DND-41 (cell line): ENCODE measurements at regions not wholly inside any gene's neighbourhood (a gene's known extent, or its start where the extent isn't known, plus 50 kb on each side); places are given as distances from the start of the nearest gene placed in this dataset.

Experiments used
- ATAC-seq: fragments of 200-7000 bp; cut with Tn5 transposase; 3 replicates; pipeline ENCODE4 v1.9.1; 2021; ENCODE audit warnings: low read depth; ENCODE audit not compliant: insufficient read depth
- DNase-seq: peaks from one replicate; pipeline ENCODE4 v3.0.0-alpha.2; 2020
- H2AFZ ChIP-seq: 2 replicates; pipeline ENCODE4 v1.6.0; 2012; ENCODE audit warnings: low read depth, low read length
- H3K27ac ChIP-seq: 2 replicates; pipeline ENCODE4 v1.5.1; 2012; ENCODE audit warnings: low read length, inconsistent platforms
- H3K27me3 ChIP-seq: fragments of 200-600 bp; sonication (generic); 2 replicates; pipeline ENCODE4 v1.6.0; 2012; ENCODE audit warnings: low read length, mild to moderate bottlenecking, inconsistent platforms; ENCODE audit not compliant: insufficient read depth, poor library complexity
- H3K36me3 ChIP-seq: 2 replicates; pipeline ENCODE4 v1.5.1; 2012; ENCODE audit warnings: low read length, inconsistent platforms; ENCODE audit not compliant: insufficient read depth
- H3K4me1 ChIP-seq: 2 replicates; pipeline ENCODE4 v1.5.1; 2012; ENCODE audit warnings: mild to moderate bottlenecking, low read length; ENCODE audit not compliant: insufficient read depth
- H3K4me2 ChIP-seq: 2 replicates; pipeline ENCODE4 v1.6.0; 2012; ENCODE audit warnings: mild to moderate bottlenecking, moderate library complexity, low read length, inconsistent platforms; ENCODE audit not compliant: insufficient read depth
- H3K4me3 ChIP-seq, 2 experiments: fragments of 200-600 bp in 1 of 2; shearing (Covaris generic) in 1 of 2; 2 replicates each; pipeline ENCODE4 v1.5.1; 2012 to 2016; ENCODE audit warnings: inconsistent platforms in 2 of 2, low read length in 2 of 2, mild to moderate bottlenecking in 2 of 2, low read depth in 1 of 2, moderate library complexity in 1 of 2
- H3K79me2 ChIP-seq: 2 replicates; pipeline ENCODE4 v1.6.0; 2012; ENCODE audit warnings: low read length, inconsistent platforms; ENCODE audit not compliant: insufficient read depth
- H3K9ac ChIP-seq: 2 replicates; pipeline ENCODE4 v1.6.0; 2012; ENCODE audit warnings: low read depth, mild to moderate bottlenecking, inconsistent platforms, low read length, moderate library complexity
- H3K9me3 ChIP-seq: 2 replicates; pipeline ENCODE4 v1.5.1; 2012; ENCODE audit warnings: low read length, moderate library complexity, mild to moderate bottlenecking, inconsistent platforms; ENCODE audit not compliant: insufficient read depth, severe bottlenecking
- H4K20me1 ChIP-seq: 2 replicates; pipeline ENCODE4 v1.6.0; 2012; ENCODE audit warnings: low read length; ENCODE audit not compliant: insufficient read depth
- CTCF ChIP-seq: IDR thresholded peaks from 2 replicates; pipeline ENCODE4 v1.5.1; 2012; ENCODE audit warnings: borderline replicate concordance, low read length, moderate library complexity, mild to moderate bottlenecking; ENCODE audit not compliant: poor library complexity, severe bottlenecking; ENCODE audit errors: extremely low read depth
- EZH2 ChIP-seq: IDR thresholded peaks from 3 replicates; pipeline ENCODE4 v1.6.1; 2012; ENCODE audit warnings: borderline replicate concordance, low read depth, mild to moderate bottlenecking, moderate library complexity, low read length, inconsistent platforms; ENCODE audit not compliant: severe bottlenecking

DNA sequence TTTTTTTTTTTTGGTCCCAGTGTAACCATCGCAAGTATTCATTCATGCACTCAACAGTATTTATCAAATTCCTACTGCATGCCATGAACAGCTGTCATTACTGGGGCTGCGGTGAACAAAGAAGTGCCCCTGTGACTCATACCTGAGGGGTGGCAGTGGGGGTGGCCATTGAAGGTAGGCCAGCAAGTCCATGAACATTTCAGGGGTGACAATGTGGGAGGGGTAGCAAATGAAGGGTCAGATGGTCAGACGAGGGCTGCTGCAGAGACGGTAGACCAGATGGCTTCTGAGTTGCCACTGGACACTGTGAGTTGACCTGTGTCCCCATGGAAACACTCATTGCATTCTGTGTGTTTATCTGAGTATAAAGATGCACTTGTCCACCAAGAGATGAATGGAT is 92.5 kb upstream of the PITRM1 start:
- Histone ChIP-seq H3K4me1 (no peaks in the 10 kb centered on the region), H3K4me3 (no peak overlapping the region), H3K27ac (no peak overlapping the region), H4K20me1 (no peaks in the 10 kb centered on the region), H3K4me2 (no peak overlapping the region), H3K9ac (no peak overlapping the region), H3K36me3 (no peaks in the 10 kb centered on the region), H3K27me3 (no peaks in the 10 kb centered on the region), H3K79me2 (no peaks in the 10 kb centered on the region), H3K9me3 (no peaks in the 10 kb centered on the region), H2AFZ (no peak overlapping the region)
- no peak for ATAC-seq
- no peak for TF ChIP-seq EZH2
- no peak for TF ChIP-seq CTCF
- DNase-seq: no peak

DNA sequence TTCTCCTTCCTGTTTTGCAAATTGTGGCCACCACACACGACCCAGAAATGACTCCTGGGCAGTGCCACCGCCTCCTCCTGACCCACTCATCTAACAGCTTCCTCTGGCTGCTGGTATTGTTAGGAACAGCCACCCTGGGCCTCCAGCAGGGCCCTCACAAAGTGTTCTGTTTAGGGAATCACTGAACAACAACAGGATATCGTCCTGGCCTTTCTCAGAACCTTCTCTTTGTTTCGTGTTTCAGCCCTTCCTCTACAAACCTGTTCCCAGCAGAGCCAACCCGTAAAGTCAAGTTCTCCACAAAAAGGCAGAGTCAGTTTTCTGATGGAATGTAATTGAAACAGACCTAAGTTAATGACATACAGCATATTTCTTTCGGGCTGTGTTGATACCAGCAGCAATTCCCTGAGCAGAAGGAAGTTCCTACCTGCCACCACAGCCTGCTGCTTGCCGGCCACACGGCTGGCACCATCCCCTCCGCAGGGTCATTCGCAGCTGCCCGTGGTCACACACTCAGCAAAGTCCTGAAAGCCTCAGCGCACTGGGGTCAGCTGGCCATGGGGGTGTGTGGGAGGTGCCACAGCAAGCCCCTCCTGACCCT is 91.7 kb upstream of the PITRM1 start:
- Histone ChIP-seq H3K79me2 (no peaks in the 10 kb centered on the region), H3K27ac (no peak overlapping the region), H3K27me3 (no peaks in the 10 kb centered on the region), H4K20me1 (no peaks in the 10 kb centered on the region), H3K4me2 (no peak overlapping the region), H3K4me1 (no peaks in the 10 kb centered on the region), H3K4me3 (no peak overlapping the region), H3K9ac (no peak overlapping the region), H3K36me3 (no peaks in the 10 kb centered on the region), H3K9me3 (no peaks in the 10 kb centered on the region), H2AFZ (no peak overlapping the region)
- no peak for ATAC-seq
- no peak for DNase-seq
- TF ChIP-seq EZH2: no peak
- no peak for TF ChIP-seq CTCF

- ATAC-seq (no peak), DNase-seq (no peak)
- no peak overlapping the region for H3K4me3 ChIP-seq
- H3K9me3 ChIP-seq: no peaks in the 10 kb centered on the region
- no peaks in the 10 kb centered on the region for H4K20me1 ChIP-seq
- no peaks in the 10 kb centered on the region for H3K36me3 ChIP-seq
- TF ChIP-seq CTCF (no peak), EZH2 (no peak)
- no peak overlapping the region for H3K4me2 ChIP-seq
- no peaks in the 10 kb centered on the region for H3K4me1 ChIP-seq
- H3K9ac ChIP-seq: no peak overlapping the region
- H3K79me2 ChIP-seq: no peaks in the 10 kb centered on the region
- no peak overlapping the region for H2AFZ ChIP-seq
- no peak overlapping the region for H3K27ac ChIP-seq
- no peaks in the 10 kb centered on the region for H3K27me3 ChIP-seq
Measured at GRCh38 chr10:3263747-3264146, 91.2 kb upstream of the PITRM1 start.

DNA sequence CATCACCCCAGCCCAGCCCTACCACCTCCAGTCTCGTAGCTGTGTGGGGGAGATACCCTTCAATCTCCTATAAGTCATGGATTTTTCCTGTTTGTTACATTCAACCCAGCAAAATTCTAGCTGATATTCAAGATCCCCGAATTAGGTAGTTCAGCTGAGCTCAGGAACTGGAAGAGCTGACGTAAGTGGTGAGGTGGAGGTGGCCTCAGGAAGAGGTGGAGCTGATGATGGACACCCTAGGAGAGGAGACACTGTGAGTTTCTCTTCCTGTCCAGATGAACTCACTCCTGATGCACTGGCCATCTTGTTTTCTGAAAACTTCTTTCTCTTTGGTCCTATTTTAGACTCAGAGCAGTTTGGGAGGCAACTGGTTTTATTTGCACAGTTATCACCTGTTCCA is 90.5 kb upstream of the PITRM1 start:
- Histone ChIP-seq H4K20me1 (no peaks in the 10 kb centered on the region), H3K9ac (no peak overlapping the region), H3K36me3 (no peaks in the 10 kb centered on the region), H3K4me2 (no peak overlapping the region), H3K27me3 (no peaks in the 10 kb centered on the region), H2AFZ (no peak overlapping the region), H3K4me1 (no peaks in the 10 kb centered on the region), H3K27ac (no peak overlapping the region), H3K4me3 (no peak overlapping the region), H3K79me2 (no peaks in the 10 kb centered on the region), H3K9me3 (no peaks in the 10 kb centered on the region)
- no peak for DNase-seq
- TF ChIP-seq CTCF (no peak), EZH2 (no peak)
- no peak for ATAC-seq
